ENCODE measurements at regions not wholly inside any gene's neighbourhood (a gene's known extent, or its start where the extent isn't known, plus 50 kb on each side); places are given as distances from the start of the nearest gene placed in this dataset.
"Not testable (repeated sequence)": the region's sequence is repeated elsewhere in the genome, so short reads cannot be mapped to it uniquely, and the experiment has no call there.

DNA sequence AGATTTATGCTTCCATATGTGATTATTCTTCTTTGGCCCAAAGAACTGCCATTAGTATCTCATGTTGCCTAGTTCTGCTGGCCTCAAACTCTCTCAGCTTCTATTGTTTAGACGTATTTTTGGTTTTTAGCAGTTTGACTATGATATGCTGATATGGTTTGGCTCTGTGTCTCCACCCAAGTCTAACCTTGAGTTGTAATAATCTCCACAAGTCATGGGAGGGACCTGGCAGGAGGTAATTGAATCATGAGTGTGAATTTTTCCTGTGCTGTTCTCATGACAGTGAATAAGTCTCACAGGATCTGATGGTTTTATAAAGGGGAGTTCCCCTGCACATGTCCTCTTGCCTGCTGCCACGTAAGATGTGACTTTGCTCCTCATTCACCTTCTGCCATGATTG lies 96.7 kb upstream of the ARG1 start:
- no peak for DNase-seq
- H3K9me3 Mint-ChIP-seq, result peaks cover 15% of the 10 kb centered on the region
- peaks cover 1% of the 10 kb centered on the region for H3K4me1 Mint-ChIP-seq
- no peaks in the 10 kb centered on the region for H3K27me3 Mint-ChIP-seq
- no peaks in the 10 kb centered on the region for H3K36me3 Mint-ChIP-seq (ENCODE audit: low read depth)
- H3K4me3 Mint-ChIP-seq, result no peak overlapping the region
- no peak overlapping the region for H3K27ac Mint-ChIP-seq
- ATAC-seq, result no peak

- H3K4me1 Mint-ChIP-seq; H3K36me3 Mint-ChIP-seq (ENCODE audit: low read depth); ATAC-seq; H3K27me3 Mint-ChIP-seq; H3K27ac Mint-ChIP-seq; DNase-seq; H3K4me3 Mint-ChIP-seq: not testable (repeated sequence)
- peaks cover 15% of the 10 kb centered on the region for H3K9me3 Mint-ChIP-seq
Measured at GRCh38 chr6:131478740-131479211, 94.2 kb upstream of the ARG1 start.

DNA sequence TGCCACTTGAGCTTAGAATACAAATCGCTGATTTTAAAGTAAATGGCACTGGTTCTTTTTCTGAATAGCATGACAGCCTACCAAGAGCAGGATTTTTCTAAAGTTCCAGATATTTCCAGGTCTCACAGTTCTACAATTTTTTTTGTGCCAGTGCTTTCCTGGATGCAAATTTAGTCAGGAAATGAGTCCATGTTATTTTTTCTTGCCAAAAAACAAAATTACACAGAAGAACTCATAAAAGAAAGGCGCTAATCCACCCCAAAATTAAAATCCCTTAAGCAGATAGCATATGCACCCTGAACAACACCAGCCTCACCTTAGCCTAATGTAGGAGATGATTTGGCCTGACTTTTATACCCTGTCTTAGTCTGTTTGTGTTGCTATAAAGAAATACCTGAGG lies 86.4 kb upstream of the ARG1 start:
- no peaks in the 10 kb centered on the region for H3K36me3 Mint-ChIP-seq (ENCODE audit: low read depth)
- DNase-seq, result no peak
- H3K4me3 Mint-ChIP-seq, result no peak overlapping the region
- H3K4me1 Mint-ChIP-seq, result no peaks in the 10 kb centered on the region
- no peak for ATAC-seq
- H3K27ac Mint-ChIP-seq, result no peak overlapping the region
- no peaks in the 10 kb centered on the region for H3K9me3 Mint-ChIP-seq
- H3K27me3 Mint-ChIP-seq, result no peaks in the 10 kb centered on the region

GRCh38 chr6:131488780-131489179 lies 84.2 kb upstream of the ARG1 start:
- H3K27me3 Mint-ChIP-seq, result no peaks in the 10 kb centered on the region
- no peaks in the 10 kb centered on the region for H3K9me3 Mint-ChIP-seq
- DNase-seq, result no peak
- no peak overlapping the region for H3K27ac Mint-ChIP-seq
- H3K4me1 Mint-ChIP-seq, result no peaks in the 10 kb centered on the region
- no peak for ATAC-seq
- H3K4me3 Mint-ChIP-seq, result no peak overlapping the region
- no peaks in the 10 kb centered on the region for H3K36me3 Mint-ChIP-seq (ENCODE audit: low read depth)

GRCh38 chr6:131490441-131490840 lies 82.6 kb upstream of the ARG1 start:
- ATAC-seq, result no peak
- no peak for DNase-seq
- Mint-ChIP-seq H3K4me1 (no peaks in the 10 kb centered on the region), H3K9me3 (no peaks in the 10 kb centered on the region), H3K27ac (no peak overlapping the region), H3K27me3 (no peaks in the 10 kb centered on the region), H3K36me3 (ENCODE audit: low read depth) (no peaks in the 10 kb centered on the region), H3K4me3 (no peak overlapping the region)

DNA sequence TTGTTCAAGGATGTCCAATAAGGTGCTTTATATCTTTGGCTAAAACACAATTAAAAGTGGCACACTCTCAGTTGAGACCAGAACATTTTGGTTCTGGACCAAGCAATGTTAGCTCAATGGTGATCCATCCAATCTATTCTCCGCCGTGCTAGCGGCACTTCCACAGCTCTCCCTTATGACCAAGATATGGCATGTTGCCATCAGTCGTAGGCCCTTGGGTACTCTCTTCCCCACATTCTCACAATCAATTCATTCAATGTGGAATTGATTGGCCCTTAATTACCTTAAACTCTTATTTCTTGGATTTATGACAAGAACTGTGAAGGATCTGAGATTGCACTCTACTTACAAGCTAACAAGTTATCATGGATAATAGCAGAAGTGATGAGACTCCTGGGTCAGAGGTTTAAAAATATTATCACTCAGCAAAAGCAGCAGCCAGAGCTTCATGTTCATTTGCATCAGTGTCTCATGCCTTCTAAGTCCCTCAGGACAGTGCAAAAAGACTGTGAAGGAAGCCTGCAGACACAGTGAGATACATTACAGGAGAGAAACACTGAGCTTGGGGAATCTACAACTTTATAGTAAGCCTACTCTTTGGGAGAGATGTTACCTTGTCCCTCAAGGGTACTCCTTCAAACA lies 80.0 kb upstream of the ARG1 start:
- ATAC-seq (no peak), DNase-seq (no peak)
- Mint-ChIP-seq H3K4me1 (no peaks in the 10 kb centered on the region), H3K9me3 (no peaks in the 10 kb centered on the region), H3K27ac (no peak overlapping the region), H3K4me3 (no peak overlapping the region), H3K27me3 (no peaks in the 10 kb centered on the region), H3K36me3 (ENCODE audit: low read depth) (no peaks in the 10 kb centered on the region)

- H3K27me3 Mint-ChIP-seq; H3K9me3 Mint-ChIP-seq; ATAC-seq; H3K4me1 Mint-ChIP-seq; H3K27ac Mint-ChIP-seq; H3K4me3 Mint-ChIP-seq; H3K36me3 Mint-ChIP-seq (ENCODE audit: low read depth); DNase-seq: not testable (repeated sequence)
Measured at GRCh38 chr6:131504387-131504786, 68.6 kb upstream of the ARG1 start.

- Mint-ChIP-seq H3K27me3 (no peaks in the 10 kb centered on the region), H3K4me1 (no peaks in the 10 kb centered on the region), H3K9me3 (no peaks in the 10 kb centered on the region), H3K4me3 (no peak overlapping the region), H3K36me3 (ENCODE audit: low read depth) (no peaks in the 10 kb centered on the region), H3K27ac (no peak overlapping the region)
- ATAC-seq (no peak), DNase-seq (no peak)
Measured at GRCh38 chr6:131510094-131510493, 62.9 kb upstream of the ARG1 start.

GRCh38 chr6:131510591-131510990 lies 62.4 kb upstream of the ARG1 start:
- no peaks in the 10 kb centered on the region for H3K27me3 Mint-ChIP-seq
- no peak overlapping the region for H3K4me3 Mint-ChIP-seq
- no peaks in the 10 kb centered on the region for H3K36me3 Mint-ChIP-seq (ENCODE audit: low read depth)
- ATAC-seq (no peak), DNase-seq (no peak)
- peaks cover under 1% of the 10 kb centered on the region for H3K9me3 Mint-ChIP-seq
- H3K27ac Mint-ChIP-seq, result no peak overlapping the region
- H3K4me1 Mint-ChIP-seq, result no peaks in the 10 kb centered on the region

DNA sequence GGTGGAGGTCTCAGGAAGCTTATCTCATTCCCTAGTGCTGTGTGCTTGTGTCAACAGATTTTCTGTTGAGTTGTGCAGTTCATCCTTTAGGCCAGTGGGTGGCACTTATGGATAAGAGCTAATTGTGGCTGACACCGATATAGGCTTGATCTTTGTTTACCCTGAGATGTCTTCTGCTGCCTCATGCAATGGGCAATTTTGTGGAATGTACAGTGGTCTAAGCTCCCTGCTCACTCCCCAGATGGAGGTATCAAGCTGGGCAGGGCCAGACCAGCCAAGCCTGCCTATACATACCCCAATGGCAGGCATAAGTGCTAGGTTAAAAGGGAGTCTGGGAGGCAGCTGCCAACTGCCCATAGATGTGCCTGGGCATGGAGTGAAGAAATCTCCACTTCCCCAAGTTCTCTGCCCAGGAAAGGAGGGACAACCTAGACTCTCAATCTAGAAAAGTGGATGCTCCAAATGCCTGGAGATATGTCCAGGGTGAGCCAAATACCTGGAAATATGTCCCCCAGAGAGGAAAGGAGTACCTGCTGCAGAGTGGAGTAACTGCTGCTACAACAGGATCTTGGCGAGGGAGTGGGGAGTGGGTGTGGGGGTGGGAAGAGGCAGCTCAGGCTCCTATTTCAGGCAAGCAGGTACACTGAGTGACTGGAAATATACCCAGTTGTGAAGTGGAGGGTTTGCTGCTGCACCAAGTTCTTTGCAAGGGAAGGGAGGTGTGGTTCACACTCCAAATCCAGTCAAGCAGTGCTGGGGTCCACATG lies 53.2 kb upstream of the ARG1 start:
- H3K36me3 Mint-ChIP-seq (ENCODE audit: low read depth), result no peaks in the 10 kb centered on the region
- peaks cover 14% of the 10 kb centered on the region for H3K4me1 Mint-ChIP-seq
- peaks cover 5% of the 10 kb centered on the region for H3K9me3 Mint-ChIP-seq
- ATAC-seq, result peak; percentile 93
- H3K4me3 Mint-ChIP-seq, result no peak overlapping the region
- no peaks in the 10 kb centered on the region for H3K27me3 Mint-ChIP-seq
- peak; percentile 42 for DNase-seq
- no peak overlapping the region for H3K27ac Mint-ChIP-seq
